NT2/D1 (cell line): ENCODE measurements at regions not wholly inside any gene's neighbourhood (a gene's known extent, or its start where the extent isn't known, plus 50 kb on each side); places are given as distances from the start of the nearest gene placed in this dataset.

Experiments
- DNase-seq: peaks from one replicate; pipeline ENCODE4 v3.0.0-alpha.2; 2011; ENCODE audit warnings: low read depth, low spot score
- H3K27me3 ChIP-seq: 2 replicates; pipeline ENCODE4 v1.6.0; 2011; ENCODE audit warnings: mild to moderate bottlenecking; ENCODE audit not compliant: insufficient read length, insufficient read depth
- H3K36me3 ChIP-seq: 2 replicates; pipeline ENCODE4 v1.6.1; 2011; ENCODE audit warnings: mild to moderate bottlenecking, low read length, mixed read lengths; ENCODE audit not compliant: insufficient read depth, insufficient read length
- H3K4me1 ChIP-seq: 2 replicates; pipeline ENCODE4 v1.5.1; 2011; ENCODE audit not compliant: insufficient read depth, insufficient read length
- H3K4me3 ChIP-seq: 2 replicates; pipeline ENCODE4 v1.5.1; 2011; ENCODE audit warnings: low read depth; ENCODE audit not compliant: insufficient read length
- H3K9ac ChIP-seq: 2 replicates; pipeline ENCODE4 v1.6.0; 2011; ENCODE audit warnings: low read depth; ENCODE audit not compliant: insufficient read length
- H3K9me3 ChIP-seq: 2 replicates; pipeline ENCODE4 v1.5.1; 2011; ENCODE audit warnings: mild to moderate bottlenecking, low read length; ENCODE audit not compliant: insufficient read depth
- SUZ12 ChIP-seq: IDR thresholded peaks from 2 replicates; pipeline ENCODE4 v1.6.1; 2011; ENCODE audit not compliant: insufficient read length, insufficient read depth; ENCODE audit errors: extremely low read depth
- YY1 ChIP-seq: IDR thresholded peaks from 2 replicates; pipeline ENCODE4 v1.6.1; 2011; ENCODE audit not compliant: insufficient read length, insufficient read depth
- ZNF274 ChIP-seq: IDR thresholded peaks from 2 replicates; pipeline ENCODE4 v1.6.1; 2011; ENCODE audit warnings: mild to moderate bottlenecking, low read depth, low read length

GRCh38 chr6:22807261-22807660 lies 237.9 kb downstream of the HDGFL1 start:
- Histone ChIP-seq H3K4me3 (no peak overlapping the region), H3K9me3 (no peaks in the 10 kb centered on the region), H3K27me3 (no peaks in the 10 kb centered on the region), H3K36me3 (no peaks in the 10 kb centered on the region), H3K9ac (no peak overlapping the region), H3K4me1 (no peaks in the 10 kb centered on the region)
- TF ChIP-seq ZNF274 (no peak), YY1 (no peak), SUZ12 (no peak)
- DNase-seq, result no peak

GRCh38 chr6:22807818-22808217 lies 238.5 kb downstream of the HDGFL1 start:
- H3K4me1 ChIP-seq, result no peaks in the 10 kb centered on the region
- no peak for TF ChIP-seq YY1
- TF ChIP-seq ZNF274, result no peak
- no peak for TF ChIP-seq SUZ12
- no peak overlapping the region for H3K9ac ChIP-seq
- no peaks in the 10 kb centered on the region for H3K27me3 ChIP-seq
- DNase-seq, result no peak
- no peak overlapping the region for H3K4me3 ChIP-seq
- H3K9me3 ChIP-seq, result no peaks in the 10 kb centered on the region
- H3K36me3 ChIP-seq, result no peaks in the 10 kb centered on the region

- Histone ChIP-seq H3K4me3 (no peak overlapping the region), H3K9ac (no peak overlapping the region), H3K9me3 (no peaks in the 10 kb centered on the region), H3K4me1 (no peaks in the 10 kb centered on the region), H3K36me3 (no peaks in the 10 kb centered on the region), H3K27me3 (no peaks in the 10 kb centered on the region)
- TF ChIP-seq ZNF274, result no peak
- no peak for TF ChIP-seq YY1
- TF ChIP-seq SUZ12, result no peak
- DNase-seq, result no peak
These were observed 239.1 kb downstream of the HDGFL1 start for GRCh38 chr6:22808466-22808865.

GRCh38 chr6:22809370-22809769 lies 240.0 kb downstream of the HDGFL1 start:
- H3K4me1 ChIP-seq, result no peaks in the 10 kb centered on the region
- TF ChIP-seq SUZ12, result no peak
- no peak for TF ChIP-seq ZNF274
- TF ChIP-seq YY1, result no peak
- H3K4me3 ChIP-seq, result no peak overlapping the region
- no peak overlapping the region for H3K9ac ChIP-seq
- DNase-seq, result no peak
- H3K9me3 ChIP-seq, result no peaks in the 10 kb centered on the region
- H3K36me3 ChIP-seq, result no peaks in the 10 kb centered on the region
- no peaks in the 10 kb centered on the region for H3K27me3 ChIP-seq

- H3K9ac ChIP-seq, result no peak overlapping the region
- no peaks in the 10 kb centered on the region for H3K4me1 ChIP-seq
- no peak overlapping the region for H3K4me3 ChIP-seq
- no peaks in the 10 kb centered on the region for H3K27me3 ChIP-seq
- TF ChIP-seq ZNF274 (no peak), SUZ12 (no peak), YY1 (no peak)
- H3K36me3 ChIP-seq, result no peaks in the 10 kb centered on the region
- no peaks in the 10 kb centered on the region for H3K9me3 ChIP-seq
- DNase-seq, result no peak
These were observed 249.8 kb downstream of the HDGFL1 start for GRCh38 chr6:22819209-22819608.

- DNase-seq, result no peak
- H3K9me3 ChIP-seq, result no peaks in the 10 kb centered on the region
- TF ChIP-seq YY1 (no peak), ZNF274 (no peak), SUZ12 (no peak)
- no peaks in the 10 kb centered on the region for H3K36me3 ChIP-seq
- H3K9ac ChIP-seq, result no peak overlapping the region
- H3K4me3 ChIP-seq, result no peak overlapping the region
- no peaks in the 10 kb centered on the region for H3K4me1 ChIP-seq
- no peaks in the 10 kb centered on the region for H3K27me3 ChIP-seq
These were observed 252.4 kb downstream of the HDGFL1 start for GRCh38 chr6:22821664-22822320.

GRCh38 chr6:22825210-22825609 lies 255.8 kb downstream of the HDGFL1 start:
- no peak for DNase-seq

More at GRCh38 chr6:22825210-22825609, 255.8 kb downstream of the HDGFL1 start:
- H3K9me3 ChIP-seq, result no peaks in the 10 kb centered on the region
- no peaks in the 10 kb centered on the region for H3K27me3 ChIP-seq
- H3K4me3 ChIP-seq, result no peak overlapping the region
- H3K4me1 ChIP-seq, result no peaks in the 10 kb centered on the region
- H3K9ac ChIP-seq, result no peak overlapping the region
- no peaks in the 10 kb centered on the region for H3K36me3 ChIP-seq
- TF ChIP-seq ZNF274, result no peak
- no peak for TF ChIP-seq YY1
- TF ChIP-seq SUZ12, result no peak
